GM19043 (cell line): ENCODE measurements at regions not wholly inside any gene's neighbourhood (a gene's known extent, or its start where the extent isn't known, plus 50 kb on each side); places are given as distances from the start of the nearest gene placed in this dataset.

ENCODE experiments used
- ATAC-seq: cut with Tn5 transposase; IDR thresholded peaks from one replicate; pipeline ENCODE4 v1.9.1; 2021; ENCODE audit warnings: low read depth; ENCODE audit not compliant: unreplicated experiment

DNA sequence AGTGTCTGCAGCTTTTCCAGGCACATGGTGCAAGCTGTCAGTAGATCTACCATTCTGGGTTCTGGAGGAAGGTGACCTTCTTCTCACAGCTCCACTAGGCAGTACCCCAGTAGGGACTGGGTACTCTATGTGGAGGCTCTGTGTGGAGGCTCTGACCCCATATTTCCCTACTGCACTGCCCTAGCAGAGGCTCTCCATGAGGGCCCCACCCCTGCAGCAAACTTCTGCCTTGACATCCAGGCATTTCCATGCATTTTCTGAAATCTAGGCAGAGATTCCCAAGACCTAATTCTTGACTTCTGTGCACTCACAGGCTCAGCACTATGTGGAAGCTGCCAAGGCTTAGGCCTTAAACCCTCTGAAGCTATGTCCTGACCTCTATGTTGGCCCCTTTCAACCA is 1060.0 kb downstream of the NAALADL2 start:
- no peak for ATAC-seq

DNA sequence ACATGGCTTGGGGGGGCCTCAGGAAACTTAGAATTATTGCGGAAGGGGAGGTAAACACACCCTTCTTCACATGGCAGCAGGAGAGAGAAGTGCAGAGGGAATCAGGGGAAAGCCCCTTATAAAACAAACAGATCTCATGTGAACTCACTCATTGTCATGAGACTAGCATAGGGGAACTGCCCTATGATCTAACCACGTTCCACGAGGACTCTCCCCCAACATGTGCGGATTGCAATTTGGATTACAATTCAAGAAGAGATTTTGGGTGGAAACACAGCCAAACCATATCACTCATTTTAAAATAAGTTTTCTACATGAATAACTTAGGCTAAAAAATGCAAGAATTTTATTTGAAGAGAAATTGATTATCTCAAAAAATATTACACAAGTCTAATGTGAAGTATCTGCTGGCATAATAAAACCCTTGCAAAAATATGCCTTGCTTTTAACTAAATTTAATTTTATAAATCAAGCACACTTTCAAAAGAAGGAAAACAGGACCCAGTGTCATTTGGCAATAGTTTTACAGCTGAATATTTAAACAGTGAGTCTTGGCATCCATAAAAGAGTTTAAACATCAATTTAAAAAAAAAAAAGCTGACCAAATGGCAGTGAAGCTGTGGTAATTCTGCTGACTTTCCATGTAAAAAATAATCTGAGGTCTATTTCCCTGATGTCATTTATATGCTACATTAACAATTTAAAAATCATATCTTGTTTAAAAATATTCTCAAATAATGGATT is 1057.2 kb downstream of the NAALADL2 start:
- ATAC-seq: no peak

DNA sequence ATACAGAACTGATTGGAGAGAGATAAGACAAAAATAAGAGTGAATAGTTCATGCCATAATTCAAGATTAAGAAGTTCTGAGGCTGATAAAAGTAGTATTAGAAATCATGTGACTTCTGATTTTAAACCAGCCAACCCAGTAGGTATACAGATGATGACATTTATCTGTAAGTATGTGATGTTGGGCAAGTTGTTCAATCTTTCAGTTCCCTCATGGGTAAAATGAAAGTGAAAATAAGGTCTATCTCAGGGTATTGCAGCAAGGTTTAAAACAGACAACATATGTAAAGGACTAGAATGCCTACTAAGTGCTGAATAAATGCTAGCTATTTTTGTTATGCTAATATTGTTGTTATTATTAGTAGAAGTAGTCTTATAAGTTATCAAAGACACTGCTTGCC is 1055.7 kb downstream of the NAALADL2 start:
- no peak for ATAC-seq

DNA sequence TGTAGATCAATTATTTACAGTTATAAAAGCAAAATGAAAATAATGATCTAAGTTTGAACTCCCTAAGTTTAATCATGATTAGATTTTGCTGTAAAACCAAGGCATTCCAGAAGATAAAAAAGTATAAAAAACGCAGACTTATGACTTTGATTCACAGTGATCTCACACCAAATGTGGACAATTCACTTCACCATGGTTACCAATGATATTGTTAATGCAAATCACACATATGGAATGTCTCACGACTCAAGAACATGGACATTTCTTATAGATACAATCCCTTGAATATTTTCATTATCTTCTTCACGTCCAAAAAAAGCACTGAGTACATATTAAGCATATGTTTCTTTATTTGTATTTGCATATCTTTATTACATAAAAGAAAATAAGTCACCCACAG is 1054.2 kb downstream of the NAALADL2 start:
- ATAC-seq: no peak

DNA sequence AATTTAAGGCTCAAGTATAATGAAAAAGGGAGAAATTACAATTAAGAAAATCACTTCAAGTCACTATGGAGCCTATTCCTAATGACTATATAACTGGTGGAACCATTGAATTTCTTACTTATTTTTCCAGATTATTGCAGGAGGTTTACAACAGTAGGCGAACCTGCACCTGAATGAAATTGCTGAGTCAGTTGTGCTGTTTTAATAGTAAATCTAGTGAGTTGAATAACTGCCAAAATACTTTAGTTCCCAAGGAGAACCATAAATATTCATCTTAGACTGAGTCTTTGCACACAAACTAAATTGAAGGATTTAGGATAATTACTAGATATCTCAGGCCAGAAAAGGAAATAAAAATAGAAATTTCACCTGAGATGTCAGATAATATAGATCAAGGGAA is 1052.8 kb downstream of the NAALADL2 start:
- no peak for ATAC-seq

DNA sequence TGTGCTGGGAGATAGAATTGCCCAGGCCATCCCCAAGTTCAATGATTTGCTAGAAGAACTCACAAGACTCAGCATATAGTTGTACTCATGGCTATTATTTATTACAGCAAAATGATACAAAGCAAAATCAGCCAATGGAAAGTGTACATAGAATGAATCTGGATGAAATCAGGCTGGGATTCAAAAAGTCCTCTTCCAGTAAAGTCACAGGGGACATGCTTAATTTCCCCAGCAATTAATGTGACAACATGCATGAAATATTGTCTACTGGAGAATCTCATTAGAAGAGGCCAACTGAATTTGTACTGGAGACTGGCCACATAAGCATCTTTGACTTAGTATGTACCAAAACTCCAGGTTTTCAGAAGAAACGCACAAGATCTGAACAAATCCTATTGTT is 1043.1 kb downstream of the NAALADL2 start:
- ATAC-seq: no peak

DNA sequence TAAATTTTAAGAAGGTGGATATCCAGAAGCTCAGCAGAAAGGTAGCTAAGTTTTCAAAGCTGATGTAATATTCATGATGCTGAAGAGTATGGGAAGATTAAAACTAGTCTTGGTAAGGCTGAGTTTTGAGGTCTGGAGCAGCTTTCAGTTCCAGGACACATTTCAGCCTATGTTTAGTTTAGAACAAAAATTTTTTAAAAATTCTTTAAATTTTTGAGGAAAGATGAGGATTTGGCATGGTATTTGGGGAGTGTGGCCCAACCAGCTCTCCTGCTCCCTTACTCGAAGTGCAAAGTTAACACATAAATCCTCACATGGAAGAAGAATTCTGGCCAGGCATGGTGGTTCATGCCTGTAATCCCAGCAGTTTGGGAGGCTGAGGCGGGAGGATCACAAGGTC is 1039.1 kb downstream of the NAALADL2 start:
- ATAC-seq: no peak

DNA sequence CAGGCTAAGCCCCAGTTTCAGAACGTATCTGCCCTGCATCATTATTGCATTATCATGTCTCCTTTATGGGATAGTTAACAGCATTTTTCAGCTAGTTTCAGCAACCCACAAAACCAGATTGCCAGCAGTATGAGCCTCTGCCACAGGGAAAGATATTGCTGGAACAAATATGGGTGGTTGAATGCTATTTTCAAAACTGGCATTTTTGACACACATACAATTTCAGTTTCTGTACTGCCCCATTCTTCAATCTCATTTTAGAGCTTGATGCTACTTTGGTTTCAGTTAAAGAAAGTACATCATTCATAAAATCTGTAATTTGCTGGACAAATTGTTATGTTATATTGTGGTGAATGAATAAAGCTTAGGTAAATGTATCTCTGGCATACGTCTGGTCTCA is 1037.5 kb downstream of the NAALADL2 start:
- no peak for ATAC-seq

DNA sequence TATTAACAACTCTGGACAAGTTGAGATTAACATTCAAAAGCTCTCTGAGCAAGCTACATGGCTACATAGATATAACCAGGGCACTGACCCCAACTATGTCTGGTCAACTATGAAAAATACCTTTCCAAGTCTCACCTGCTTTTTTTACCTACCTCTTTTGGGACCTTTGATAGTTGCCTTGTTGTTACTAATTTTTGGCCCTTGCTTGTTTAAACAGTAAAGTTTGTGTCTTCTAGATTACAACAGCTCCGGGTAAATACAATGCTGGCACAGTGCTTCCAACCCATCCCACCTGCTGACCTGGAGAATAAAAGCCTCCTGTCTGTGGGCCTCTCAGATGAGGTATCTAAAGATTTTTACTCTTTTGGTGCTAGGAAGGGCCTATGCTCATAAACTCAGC is 1036.6 kb downstream of the NAALADL2 start:
- no peak for ATAC-seq

DNA sequence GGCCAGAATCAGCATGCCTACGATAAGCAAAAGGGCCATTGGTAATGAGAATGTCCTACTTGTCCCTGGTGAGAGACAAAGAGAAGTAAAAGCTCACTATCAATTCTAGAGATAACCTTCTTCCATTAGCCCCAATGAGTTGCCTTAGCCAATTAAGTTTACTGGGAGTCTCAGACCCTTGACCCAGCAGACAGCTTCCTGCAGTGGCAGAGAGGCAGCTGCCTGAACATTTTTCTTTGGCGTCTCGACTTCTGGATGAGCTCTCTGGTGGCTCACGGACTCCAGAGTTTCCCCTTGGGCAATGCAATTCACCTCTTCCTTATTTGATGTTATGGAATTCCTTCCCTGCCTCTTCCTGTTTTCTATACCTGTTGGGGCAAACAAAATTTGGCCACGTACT is 1034.4 kb downstream of the NAALADL2 start:
- no peak for ATAC-seq

DNA sequence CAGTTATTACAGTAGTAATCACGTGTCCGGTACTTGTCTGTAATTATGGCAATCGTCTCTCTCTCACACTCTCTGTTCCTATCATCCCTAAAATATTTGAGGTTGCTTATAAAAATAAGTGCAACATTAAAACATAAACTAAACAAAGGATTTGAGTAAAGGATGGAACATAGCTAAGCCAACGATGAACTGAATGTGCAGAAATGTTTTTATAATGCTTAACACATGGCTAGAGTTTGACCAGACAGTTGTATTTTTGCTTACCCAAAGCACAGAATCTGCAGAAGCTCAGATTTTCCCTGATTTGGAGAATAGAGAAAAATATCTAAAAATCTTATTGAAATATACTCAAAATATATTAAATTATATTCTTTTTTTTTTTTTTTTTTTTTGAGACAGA is 1030.9 kb downstream of the NAALADL2 start:
- no peak for ATAC-seq

DNA sequence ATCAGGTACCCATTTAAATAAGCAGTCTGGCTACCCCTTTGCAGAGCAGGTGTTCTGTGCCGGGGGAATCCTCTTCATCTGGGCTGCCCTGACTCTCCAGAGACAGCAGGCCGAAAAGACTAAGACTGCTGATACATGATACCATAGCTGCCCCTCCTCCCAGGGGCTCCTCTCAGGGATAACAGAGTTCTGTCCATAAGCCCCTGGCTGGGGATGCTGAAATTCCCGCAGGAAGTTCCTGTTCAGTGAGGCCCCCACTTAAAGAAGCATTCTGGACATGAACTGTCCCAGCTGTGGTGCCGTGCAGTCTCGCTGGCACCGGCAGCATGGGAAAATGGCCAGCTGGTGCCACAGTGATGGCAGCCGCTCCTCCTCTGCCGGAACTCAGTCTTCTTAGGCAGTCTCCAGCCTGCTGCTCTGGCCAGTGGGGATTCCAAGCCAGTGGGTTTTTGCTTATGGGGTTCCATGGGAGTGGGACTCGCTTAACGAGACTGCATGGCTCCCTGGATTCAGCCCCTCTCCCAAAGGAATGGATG is 1026.2 kb downstream of the NAALADL2 start:
- no peak for ATAC-seq

DNA sequence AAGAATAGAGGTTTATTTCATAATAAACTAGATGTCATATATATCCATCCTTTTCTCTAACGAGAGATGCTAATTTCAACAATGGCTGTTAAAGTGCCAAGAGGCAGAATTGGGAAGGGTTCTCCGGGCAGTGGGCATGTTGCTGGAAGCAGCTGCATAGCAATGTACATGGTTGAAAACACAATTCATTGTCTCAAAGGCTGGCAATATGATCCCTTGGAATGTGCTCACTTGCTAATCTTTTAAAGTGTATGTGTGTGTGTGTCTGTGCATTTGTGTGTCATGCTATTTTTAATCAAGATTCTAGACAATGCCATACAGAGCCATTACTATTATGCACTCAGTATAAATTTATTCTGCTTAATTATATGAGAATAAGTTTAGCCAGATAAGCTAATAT is 1020.3 kb downstream of the NAALADL2 start:
- no peak for ATAC-seq

DNA sequence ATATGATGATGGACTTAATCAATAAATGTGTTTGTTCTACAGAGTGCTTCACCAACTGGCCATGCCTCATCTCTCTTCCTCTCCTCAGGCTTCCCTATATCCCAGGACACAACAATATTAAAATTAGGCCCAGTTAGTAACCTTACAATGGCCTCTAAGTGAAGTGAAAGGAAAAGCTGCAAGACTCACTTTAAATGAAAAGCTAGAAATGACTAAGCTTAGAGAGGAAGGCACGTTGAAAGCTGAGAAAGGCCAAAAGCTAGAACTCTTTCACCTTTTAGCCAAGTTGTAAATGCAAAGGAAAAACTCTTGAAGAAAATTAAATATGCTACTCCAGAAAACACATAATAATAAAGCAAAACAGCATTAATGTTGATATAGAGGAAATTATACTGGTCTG is 1010.3 kb downstream of the NAALADL2 start:
- ATAC-seq: no peak

DNA sequence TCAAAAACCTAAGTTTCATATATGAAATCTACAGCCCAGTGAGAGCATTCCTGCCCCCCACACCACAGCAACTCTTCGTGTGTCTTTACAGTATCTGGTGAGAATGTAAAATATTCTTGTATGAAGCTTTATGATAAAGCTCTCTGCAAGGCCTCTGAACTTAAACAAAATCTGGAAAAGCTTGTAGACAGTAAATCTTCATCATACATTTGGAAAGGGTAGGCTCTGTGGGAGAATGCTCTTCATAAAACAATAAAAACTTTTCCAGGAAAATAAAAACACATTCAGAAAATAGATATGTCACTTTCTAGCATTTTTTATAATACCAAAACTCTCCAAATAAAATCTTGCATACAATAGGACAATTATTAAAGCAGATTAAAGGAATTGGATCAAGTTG is 1009.5 kb downstream of the NAALADL2 start:
- no peak for ATAC-seq

DNA sequence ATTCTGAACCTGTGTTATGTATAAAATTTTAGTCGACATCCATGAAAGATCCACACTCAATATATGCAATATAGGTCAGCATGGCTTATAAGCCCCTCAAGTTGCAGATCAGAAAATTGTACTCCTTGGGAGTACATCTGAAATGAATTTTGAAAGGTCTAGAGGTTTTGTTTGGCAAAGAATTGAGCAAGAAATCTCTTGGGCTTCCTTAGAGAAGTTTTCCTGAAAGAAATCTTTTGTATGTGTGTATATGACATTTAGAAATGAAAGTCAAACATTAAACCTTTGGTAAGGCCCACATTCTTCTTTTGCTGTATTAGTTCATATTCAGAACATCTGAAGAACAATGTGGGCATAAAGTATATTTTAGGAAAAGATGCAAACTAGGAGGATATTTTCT is 1006.6 kb downstream of the NAALADL2 start:
- no peak for ATAC-seq

DNA sequence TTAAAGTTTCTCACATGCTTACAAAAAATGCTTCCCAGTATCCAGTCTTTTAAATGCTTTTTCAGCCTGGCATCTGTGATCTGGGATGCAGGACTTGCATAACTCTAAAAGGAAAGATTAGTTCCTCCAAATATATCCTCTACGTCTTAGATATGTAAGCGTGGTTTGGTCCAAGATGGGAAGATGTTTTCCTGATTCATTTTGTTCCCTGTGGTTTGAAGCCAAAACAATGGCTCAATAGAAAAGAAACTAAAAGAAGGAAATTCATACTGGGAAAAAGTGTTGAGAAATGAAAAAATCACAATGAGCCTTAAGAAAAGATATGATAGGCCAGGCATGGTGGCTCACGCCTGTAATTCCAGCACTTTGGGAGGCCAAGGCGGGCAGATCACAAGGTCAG is 1002.8 kb downstream of the NAALADL2 start:
- no peak for ATAC-seq
